Activated CD4-positive, CD25-positive, alpha-beta regulatory T cell treated with anti-CD3 and anti-CD28 coated beads, Interleukin-2, amount 50 U/mL, for 72 hours (primary cell): ENCODE measurements at regions not wholly inside any gene's neighbourhood (a gene's known extent, or its start where the extent isn't known, plus 50 kb on each side); places are given as distances from the start of the nearest gene placed in this dataset.
"Not testable (repeated sequence)": the region's sequence is repeated elsewhere in the genome, so short reads cannot be mapped to it uniquely, and the experiment has no call there.

Source experiments
- DNase-seq: peaks from one replicate; pipeline ENCODE4 v3.0.0; 2021

DNA sequence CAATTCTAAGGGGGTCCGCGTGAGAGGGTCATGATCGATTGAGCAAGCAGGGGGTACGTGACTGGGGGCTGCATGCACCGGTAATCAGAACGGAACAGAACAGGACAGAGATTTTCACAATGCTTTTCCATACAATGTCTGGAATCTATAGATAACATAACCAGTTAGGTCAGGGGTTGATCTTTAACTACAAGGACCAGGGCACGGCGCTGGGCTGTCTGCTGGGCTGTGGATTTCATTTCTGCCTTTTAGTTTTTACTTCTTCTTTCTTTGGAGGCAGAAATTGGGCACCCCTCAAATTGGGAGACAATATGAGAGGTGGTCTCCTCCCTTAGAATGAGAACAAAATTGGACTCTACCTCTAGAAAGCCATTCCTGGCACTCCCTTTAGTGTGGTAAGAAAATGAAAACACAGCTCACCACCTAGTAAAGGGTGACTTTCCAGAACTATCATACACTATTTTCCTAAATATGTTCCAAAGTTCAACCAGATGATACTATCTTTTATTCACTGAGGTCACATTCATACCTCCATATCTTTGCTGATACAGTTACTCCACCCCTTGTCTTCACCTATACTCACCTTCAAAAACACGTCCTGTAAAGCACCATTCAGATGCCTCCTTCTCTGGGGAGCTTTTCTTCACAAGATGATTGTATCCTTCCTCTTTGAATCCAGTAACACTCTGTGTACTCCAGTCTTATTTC, 1058.3 kb upstream of the SLIT2 start:
- DNase-seq, result no peak

DNA sequence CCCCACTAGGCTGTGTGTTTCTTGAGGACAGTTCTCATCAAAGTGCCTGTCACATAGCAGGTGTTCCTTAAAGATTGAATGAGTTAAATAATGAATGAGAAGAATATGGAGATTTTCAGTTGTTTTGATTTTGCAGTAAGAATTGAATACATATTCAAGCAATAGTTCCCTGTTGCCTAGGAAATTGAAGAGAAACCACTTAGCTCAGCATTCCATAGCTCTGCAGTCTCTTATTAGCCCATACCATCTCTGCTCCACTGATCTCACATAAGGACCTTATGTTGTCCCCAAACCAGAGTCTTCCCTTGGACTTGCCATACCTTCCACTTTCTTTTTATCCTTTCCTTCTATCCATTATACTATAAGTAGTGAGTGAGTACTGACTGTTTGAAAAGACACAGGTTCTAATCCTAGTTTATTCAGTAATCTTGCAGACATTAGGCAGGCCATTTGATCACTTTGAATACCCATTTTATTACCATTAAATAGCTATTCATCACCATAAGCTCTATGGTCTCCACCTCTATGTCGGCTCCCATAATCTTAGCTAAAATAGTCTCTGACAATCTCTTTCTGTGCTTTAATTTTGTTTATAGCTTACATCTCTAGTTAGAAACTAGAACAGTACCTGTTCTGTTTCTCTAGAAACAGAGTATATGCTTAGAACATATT, 1059.6 kb upstream of the SLIT2 start:
- no peak for DNase-seq

DNA sequence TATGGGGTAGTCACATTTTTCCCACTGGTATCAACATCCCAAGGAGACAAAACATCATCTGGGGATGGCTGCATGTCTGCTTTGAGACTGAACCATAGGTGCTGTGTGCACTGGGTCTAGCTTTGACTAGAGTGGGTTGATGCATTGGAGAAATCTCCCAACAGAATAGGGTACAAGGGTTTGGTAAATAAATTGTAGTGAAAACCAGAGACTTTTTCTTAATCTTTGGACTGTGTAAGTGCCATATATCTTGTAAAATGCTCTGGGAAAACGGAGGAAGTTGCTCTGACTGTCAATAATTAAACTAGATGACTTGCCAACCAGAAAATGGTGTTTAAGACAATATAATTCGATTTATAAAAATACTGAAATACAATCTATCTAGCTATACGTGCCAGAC, 1064.0 kb upstream of the SLIT2 start:
- no peak for DNase-seq

DNA sequence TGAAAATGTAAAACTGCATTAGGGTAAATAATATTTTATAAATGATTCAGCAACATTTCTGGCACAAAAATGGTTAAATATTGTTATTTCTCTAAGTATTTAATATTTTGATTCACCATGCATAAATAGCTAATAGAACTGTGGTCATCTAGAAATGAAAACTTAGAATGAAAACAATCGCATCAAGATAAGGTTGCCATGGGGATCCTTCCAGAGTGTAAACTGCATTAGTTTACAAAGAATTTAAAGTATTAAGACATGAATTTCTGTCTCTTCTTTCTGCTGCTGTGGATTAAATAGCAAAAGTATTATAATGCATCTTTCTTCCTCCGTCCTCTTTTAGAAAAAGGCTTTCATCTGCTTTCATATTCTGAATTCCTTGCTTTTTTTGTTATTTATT, 1064.6 kb upstream of the SLIT2 start:
- no peak for DNase-seq

DNA sequence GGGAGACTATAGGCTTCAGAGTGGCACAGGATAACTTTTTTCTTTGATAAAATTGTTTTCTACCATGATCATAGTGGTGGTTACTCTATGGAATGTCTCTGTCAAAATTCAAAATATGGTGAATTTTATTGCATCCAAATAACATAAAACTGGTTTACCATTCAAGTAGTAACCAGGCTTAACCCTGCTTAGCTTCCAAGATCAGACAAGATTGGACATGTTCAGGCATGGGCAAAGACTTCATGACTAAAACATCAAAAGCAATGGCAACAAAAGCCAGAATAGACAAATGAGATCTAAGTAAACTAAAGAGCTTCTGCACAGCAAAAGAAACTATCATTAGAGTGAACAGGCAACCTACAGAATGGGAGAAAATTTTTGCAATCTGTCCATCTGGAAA, 1070.1 kb upstream of the SLIT2 start:
- not testable (repeated sequence) for DNase-seq

DNA sequence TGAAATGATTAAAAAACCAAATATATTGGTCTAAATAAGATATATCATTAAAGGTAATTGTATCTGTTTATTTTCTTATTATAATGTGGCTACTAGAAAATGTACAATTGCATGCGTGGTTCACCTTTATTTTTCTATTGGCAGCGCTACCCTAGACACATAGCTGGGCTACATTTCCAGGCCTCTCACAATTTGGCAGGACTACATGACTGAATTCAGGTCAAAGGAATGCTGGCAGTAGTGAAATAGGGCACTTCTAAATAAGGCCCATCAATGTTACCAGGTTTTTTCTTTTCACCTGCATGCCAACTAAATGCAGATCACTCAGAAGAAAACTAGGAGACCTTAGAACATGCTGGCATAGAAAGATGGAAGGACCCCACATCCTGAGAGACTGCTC, 1072.9 kb upstream of the SLIT2 start:
- no peak for DNase-seq

DNA sequence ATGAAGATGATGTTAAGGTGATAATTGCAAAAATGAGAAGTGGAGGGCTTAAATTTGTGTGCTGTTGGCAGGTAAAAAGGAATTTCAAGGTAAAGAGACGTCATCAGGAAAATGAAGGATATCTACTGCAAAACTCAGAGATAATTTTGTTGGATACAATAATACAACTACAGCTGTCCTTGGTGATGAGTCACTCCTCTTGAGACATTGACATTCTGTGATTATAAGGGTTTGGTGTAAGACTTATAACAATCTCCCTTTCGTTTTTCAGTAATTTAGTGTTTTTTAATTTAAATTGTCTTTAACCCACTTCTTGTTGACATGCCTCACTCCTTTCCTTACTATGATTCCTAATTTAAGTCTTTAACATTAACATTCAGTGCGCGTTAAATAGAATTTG, 1074.1 kb upstream of the SLIT2 start:
- no peak for DNase-seq

DNA sequence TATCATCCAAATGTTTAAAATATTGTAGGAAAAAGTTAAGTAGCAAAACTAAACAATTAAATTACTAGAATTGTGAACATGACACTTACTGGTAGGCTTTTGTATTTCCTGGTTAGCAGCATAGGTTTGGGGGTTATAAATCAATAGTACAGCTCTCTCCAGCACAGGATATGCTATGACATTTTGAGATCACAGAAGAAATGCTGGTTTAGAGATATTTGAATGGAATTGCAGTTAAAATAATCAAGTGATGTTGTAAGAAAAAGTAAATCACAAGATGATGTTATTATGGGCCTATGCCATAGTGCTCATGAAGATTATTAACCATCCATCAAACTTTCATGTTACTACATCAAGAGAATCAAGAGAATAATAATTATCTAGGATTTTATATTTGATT, 1079.9 kb upstream of the SLIT2 start:
- no peak for DNase-seq

DNA sequence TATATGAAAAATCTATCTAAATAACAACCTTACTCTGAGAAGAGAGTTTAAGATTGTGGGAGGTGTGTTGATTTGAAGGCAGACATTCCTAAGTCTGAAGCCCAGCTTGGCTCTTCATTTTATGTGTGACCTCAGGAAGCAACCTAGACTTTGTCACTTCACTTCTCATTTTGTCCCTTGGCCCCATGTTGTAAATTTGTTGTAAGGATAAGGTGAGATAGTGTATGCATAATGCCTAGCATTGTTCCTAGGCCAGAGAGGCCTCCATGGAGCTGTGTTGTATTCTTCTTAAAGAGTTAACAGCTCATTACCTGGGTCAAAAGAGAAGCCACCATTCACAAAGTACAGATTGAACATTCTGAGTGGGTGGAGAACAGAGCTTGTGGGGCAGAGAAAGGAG, 1084.4 kb upstream of the SLIT2 start:
- DNase-seq, result no peak

DNA sequence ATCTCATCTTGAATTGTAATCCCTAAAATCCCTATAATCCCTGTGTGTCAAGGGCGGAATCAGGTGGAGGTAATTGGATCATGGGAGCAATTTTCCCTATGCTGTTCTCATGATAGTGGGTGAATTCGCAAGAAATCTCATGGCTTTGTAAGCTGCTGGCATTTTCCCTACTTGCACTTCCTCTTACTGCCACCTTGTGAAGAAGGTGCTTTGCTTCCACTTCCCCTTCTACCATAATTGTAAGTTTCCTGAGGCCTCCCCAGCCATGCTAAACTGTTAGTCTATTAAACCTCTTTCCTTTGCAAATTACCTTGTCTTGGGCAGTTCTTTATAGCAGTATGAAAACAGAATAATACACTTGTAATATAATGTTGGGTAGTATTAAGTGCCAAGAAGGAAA, 1087.4 kb upstream of the SLIT2 start:
- DNase-seq, result no peak

DNA sequence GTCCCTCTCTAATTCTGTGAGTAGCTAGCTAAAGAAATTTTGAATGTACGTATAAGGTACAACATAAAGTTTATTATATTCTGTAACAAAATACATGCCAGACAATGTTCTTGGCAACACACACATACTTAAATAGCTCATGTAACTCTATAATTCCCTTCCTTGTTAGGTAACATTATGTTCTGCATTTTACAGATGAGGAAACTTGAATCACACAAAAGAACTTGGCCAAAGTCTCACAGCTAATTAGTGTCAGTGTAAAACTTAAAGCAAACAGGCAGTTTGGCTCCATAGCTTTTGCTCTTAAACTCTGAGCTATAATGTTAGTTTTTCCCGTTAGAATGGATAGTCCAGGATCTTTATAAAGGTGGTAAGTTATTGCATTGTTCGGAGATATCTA, 1091.8 kb upstream of the SLIT2 start:
- no peak for DNase-seq

DNA sequence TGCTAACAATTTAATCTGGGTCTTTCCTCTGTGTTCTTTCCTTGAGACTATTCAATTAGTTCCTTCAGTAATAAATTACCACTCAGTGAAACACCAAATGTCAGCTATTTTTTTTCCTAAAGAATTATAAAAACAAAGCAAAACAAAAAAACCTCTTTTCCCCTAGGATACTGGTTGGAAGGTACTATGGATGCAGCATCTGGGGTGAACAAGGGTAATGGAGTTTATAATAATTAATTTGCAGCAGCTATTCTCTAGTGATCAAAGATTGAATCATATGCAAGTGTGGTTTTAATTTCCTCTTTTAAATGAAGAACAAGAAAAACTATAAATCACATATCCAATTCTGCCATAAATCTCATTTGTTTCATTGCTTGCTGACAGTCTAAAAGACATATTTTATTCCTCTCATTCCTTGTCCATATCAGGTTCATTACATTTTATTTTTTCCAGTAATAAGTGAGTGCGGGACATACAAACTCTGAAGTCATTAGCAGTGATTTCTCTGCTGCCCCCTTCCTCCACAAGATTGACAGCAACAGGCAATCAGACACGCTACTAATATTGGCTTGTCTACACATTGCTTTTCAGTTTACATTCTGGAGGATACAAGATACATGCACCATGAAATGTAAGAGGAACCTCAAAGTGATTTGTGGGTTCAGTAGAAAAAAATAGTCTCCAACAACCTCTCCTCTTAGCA, 1093.4 kb upstream of the SLIT2 start:
- no peak for DNase-seq

DNA sequence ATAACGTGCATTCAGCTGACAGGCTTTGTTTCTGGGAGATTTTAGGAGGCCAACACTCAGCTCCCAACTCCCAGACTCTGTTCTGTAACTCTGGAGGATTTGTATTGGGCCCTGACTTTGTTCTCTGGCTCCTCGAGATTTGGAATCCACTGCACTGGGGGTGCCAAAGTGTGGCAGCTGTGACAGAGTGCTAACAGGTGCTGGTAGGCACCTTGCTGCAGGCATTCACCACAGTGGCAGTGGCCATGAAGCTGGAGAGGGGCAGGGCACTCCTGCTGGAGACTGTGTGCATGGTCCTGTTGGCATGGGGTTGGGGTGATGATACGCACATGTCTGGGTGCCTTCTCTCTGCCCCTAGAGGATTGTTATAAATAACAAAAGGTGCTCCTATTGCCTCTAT, 1094.9 kb upstream of the SLIT2 start:
- DNase-seq, result no peak

DNA sequence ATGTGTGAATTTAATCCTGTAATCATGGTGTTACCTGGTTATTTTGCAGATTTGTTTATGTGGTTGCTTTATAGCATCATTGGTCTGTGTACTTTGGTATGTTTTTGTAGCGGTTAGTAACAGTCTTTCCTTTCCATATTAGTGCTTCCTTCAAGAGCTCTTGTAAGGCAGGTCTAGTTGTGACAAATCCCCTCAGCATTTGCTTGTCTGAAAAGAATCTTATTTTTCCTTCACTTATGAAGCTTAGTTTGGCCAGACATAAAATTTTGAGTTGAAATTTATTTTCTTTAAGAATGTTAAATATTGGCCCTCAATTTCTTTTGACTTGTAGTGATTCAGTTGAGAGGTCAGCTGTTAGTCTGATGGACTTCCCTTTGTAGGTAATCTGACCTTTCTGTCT, 1096.1 kb upstream of the SLIT2 start:
- no peak for DNase-seq

DNA sequence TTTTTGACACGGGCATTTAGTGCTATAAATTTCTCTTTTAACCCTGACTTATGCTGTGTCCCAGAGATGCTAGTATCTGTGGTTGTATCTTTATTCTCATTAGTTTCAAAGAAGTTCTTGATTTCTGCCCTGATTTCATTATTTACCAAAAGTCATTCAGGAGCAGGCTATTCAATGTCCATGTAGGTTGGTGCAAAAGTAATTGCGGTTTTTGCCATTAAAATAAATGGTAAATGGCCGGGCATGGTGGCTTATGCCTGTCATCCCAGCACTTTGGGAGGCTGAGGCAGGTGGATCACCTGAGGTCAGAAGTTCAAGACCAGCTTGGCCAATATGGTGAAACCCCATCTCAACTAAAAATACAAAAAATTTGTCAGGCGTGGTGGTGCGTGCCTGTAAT, 1097.4 kb upstream of the SLIT2 start:
- not testable (repeated sequence) for DNase-seq

DNA sequence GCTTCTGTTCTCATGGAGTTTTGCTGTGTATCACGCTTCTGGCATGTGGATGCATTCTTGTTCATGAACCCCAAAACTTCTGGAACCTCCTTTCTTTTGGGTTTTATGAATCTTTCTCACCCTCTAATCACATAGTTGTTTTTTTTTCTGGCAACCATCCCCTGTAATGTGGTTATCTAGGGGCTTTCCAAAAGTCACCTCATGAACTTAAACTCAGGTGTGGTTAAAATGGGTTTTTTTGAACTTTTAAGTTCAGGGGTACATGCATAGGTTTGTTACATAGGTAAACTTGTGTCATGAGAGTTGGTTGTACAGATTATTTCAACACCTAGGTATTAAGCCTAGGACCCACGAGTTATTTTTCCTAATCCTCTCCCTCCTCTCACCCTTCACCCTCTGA, 1099.4 kb upstream of the SLIT2 start:
- no peak for DNase-seq

DNA sequence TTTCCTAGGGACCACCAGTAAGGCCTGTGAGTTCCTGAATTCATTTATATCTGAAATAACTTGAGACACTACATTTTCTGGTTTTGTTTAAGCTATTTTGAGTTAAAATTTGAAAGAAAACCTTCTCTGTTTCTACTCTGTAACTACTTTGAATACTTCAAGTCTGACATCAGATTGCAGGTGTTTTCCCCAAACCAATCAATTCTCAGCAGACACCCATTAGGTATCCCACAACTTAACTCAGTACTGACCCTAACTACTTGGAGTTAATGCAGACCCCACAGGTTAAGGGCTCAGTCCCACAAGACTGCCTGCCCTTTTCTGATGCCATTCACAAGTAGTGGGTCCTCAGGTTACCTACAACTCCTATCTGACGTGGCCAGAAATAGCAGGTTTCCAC, 1100.0 kb upstream of the SLIT2 start:
- DNase-seq, result no peak

DNA sequence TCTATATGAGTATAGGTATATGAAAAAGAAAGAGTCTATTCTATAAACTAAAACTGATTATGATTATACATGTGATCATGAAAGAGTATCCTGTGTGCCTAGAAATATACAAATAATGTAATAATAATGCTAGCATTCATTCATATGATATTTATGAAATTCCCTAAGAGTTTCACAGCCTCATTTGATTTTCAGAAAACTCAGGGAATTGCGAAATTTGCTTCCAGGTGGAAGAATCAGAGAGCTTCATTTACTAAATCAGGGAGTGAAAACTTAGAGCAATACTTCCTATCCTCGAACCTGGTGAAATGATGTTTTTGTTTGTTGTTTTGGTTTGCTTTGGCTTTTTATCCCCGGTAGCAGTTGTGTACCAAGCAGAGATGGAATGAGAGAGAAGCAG, 1105.7 kb upstream of the SLIT2 start:
- no peak for DNase-seq

DNA sequence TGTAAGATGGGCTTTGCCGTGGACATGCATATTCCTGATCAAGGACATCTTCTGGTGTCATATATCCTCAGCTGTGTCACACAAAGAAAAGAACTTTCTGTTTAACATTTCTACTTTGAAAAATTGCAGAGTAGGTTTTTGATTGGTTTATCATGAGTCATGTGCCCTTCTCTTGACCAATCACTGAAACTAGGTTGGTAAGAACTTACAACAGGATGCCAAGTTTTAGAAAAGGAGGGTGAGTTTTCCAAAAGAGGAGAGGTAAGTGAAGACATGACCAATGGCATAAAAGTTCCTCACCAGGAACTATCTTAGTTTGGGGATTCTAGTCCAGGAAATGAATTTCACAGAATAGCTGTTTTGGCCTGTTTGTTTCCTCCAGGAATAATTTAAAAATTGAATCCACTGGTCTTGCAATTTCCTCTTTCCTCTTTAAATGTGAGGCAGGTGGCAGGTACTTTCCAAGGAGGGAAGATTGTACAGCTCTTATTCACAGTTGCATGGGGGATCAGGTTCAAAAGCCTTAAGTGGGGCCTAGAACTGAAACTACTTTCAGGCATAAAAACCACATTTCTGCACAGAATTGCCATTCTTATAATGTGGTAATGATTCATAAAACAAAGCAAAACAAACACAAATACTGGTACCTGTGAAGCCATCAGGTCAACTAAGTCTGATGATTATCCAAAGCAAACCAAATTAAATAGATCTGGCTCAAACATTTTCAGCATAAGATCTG, 1114.5 kb upstream of the LCORL start:
- no peak for DNase-seq

DNA sequence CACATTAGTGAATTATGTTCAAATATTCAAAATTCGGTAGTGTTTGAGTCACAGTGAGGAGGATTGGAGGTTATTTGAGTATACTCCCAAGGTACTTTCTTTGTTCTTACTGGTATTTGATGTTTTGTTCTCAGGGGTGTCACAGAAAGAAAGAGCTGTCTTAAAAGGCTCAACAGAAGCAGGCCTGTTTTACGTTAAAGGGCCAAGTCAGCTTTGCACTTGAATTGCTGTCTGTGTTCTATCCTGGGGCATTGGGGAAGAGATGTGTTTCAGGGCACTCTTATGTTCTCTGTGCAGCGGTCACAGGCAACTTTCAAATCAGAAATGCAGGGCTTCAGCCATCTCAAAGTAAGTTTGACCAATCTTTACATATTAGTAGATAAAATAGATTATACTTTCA, 1113.1 kb upstream of the LCORL start:
- DNase-seq, result no peak

DNA sequence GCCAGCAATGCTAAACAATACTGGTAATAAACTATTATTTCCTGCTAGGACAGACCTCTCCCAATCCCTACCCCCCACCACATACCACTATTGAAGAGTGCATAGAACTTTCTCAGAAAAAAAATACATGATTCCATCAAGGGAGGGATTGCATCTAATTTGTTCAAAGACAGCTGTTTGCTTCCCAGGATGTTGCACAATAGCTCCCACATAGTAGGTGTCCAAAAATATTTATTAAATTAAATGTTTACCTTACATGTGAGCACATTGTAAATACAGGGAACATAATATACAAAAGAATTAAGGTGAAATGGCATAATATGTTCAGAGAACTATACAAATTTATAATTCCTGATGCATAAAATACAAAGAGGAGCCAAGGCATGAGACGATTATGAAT, 1111.8 kb upstream of the LCORL start:
- no peak for DNase-seq

DNA sequence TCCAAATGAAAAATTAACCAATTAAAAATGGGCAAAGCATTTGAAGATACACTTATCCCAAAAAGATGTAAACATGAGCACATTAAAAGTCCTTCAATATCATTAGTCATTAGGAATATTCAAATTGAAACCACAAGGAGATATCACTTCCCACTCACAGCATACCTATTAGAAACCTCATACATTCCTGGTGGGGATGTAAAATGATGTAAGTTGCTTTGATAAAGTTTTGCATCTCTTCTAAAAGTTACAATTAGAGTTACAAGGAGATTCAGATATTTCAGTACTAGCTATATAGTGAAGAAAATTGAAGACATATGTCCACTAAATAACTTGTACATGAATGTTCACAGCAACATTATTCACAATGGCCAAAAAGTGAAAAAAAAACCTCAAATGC, 1109.3 kb upstream of the LCORL start:
- no peak for DNase-seq

DNA sequence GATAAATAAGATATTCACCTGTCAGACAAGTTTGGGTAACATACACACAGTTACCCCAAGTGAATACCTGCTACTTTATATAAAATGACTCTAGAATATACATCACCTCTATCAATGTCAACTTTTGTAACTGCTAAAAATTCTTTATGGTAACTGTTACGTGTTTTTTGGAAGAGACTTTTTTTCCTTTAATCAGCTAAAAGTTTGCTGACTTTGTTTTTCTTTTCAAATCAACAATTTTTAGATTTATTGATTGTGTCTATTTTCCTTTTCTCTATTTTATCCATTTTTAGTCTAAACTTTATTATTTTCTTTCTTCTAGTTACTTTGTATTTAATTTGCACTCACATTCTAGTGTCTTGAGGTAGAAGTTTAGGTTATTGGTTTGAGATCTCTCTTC, 1106.6 kb upstream of the LCORL start:
- no peak for DNase-seq

DNA sequence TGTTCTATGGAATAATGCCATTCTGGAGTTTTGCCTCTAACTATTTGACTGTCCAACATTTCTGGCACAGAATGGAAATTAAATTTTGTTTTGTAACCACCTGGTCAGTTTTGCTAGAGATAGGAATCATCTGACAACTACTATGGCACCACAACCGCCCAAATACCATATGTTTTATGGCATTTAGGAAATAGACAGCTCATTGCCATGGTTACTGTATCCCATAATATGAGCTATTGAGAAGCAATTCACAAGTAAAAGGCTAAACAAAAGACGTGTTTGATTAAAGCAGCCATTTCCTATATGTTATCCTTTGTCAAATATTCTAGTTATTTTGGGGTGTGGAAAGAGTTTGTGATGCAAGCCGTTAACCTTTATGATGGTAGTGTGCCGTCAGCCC, 1105.3 kb upstream of the LCORL start:
- no peak for DNase-seq
